Tibial artery (tissue), 4 donors: ENCODE measurements at regions not wholly inside any gene's neighbourhood (a gene's known extent, or its start where the extent isn't known, plus 50 kb on each side); places are given as distances from the start of the nearest gene placed in this dataset.

ENCODE experiments used
- DNase-seq, 2 donors: peaks; one replicate each; pipeline ENCODE4 v3.0.0-alpha.2; 2019
- H3K27ac ChIP-seq, 2 donors: fragments of 200-600 bp; sonication (generic) in 1 of 2; 1 replicate in 1 of 2; 2 replicates in 1 of 2; pipeline ENCODE4 v1.5.1; 2018 to 2019; ENCODE audit warnings: mild to moderate bottlenecking in 1 of 2
- H3K27me3 ChIP-seq, 2 donors: fragments of 200-600 bp; sonication (generic) in 1 of 2; one replicate each; pipeline versions ENCODE4 v1.5.1 to v1.6.0; 2016 to 2019
- H3K36me3 ChIP-seq, 3 donors: fragments of 200-600 bp; sonication (generic) in 2 of 3; one replicate each; pipeline ENCODE4 v1.5.1; 2016 to 2019; ENCODE audit warnings: mild to moderate bottlenecking in 2 of 3
- H3K4me1 ChIP-seq, 4 donors: fragments of 200-600 bp; sonication (generic) in 2 of 4; 1 replicate in 3 of 4; 2 replicates in 1 of 4; pipeline ENCODE4 v1.5.1; 2016 to 2019
- H3K4me3 ChIP-seq, 2 donors: fragments of 200-600 bp; sonication (generic) in 1 of 2; 1 replicate in 1 of 2; 2 replicates in 1 of 2; pipeline ENCODE4 v1.5.1; 2018 to 2019; ENCODE audit warnings: mild to moderate bottlenecking in 2 of 2
- H3K9me3 ChIP-seq, 3 donors: fragments of 200-600 bp; sonication (generic) in 1 of 3; one replicate each; pipeline ENCODE4 v1.5.1; 2016 to 2019
- CTCF ChIP-seq, 2 experiments: fragments of 200-600 bp in 1 of 2; fragments of 450-650 bp in 1 of 2; IDR thresholded peaks; one replicate each; pipeline ENCODE4 v1.5.1; 2017 to 2019; ENCODE audit warnings: antibody characterized with exemption in 2 of 2, mild to moderate bottlenecking in 1 of 2, moderate library complexity in 1 of 2
- intact Hi-C: fragments of 100-400 bp; cut with DNase I; formaldehyde crosslinking; loops from one replicate; pipeline ENCODE4 v1.15.0; 2023; ENCODE audit warnings: low total_unique reads

GRCh38 chr4:133095591-133095990 is 53.5 kb upstream of the PCDH10 start:
- no peak for TF ChIP-seq CTCF (IDR thresholded peaks at IDR 0.05)
- Histone ChIP-seq H3K27ac (no peak overlapping the region), H3K36me3 (no peaks in the 10 kb centered on the region), H3K27me3 (no peaks in the 10 kb centered on the region), H3K4me3 (no peak overlapping the region), H3K4me1 (no peaks in the 10 kb centered on the region), H3K9me3 (no peaks in the 10 kb centered on the region)
- intact Hi-C loops: no loop called here
- no peak for DNase-seq

- H3K4me1 ChIP-seq: no peaks in the 10 kb centered on the region
- no peaks in the 10 kb centered on the region for H3K27me3 ChIP-seq
- no peak overlapping the region for H3K4me3 ChIP-seq
- no peaks in the 10 kb centered on the region for H3K9me3 ChIP-seq
- H3K36me3 ChIP-seq: no peaks in the 10 kb centered on the region
- intact Hi-C loops: no loop called here
- no peak overlapping the region for H3K27ac ChIP-seq
- TF ChIP-seq CTCF (IDR thresholded peaks at IDR 0.05): no peak
- no peak for DNase-seq
Measured at GRCh38 chr4:133096972-133097371, 52.1 kb upstream of the PCDH10 start.
